K562 (cell line): ENCODE measurements at regions not wholly inside any gene's neighbourhood (a gene's known extent, or its start where the extent isn't known, plus 50 kb on each side); places are given as distances from the start of the nearest gene placed in this dataset.

Source experiments
- BDP1 ChIP-seq: IDR thresholded peaks from 3 replicates; pipeline ENCODE4 v1.6.1; 2011; ENCODE audit not compliant: insufficient read length, insufficient read depth
- CHD1 ChIP-seq: fragments of 200-600 bp; sonication (generic); IDR thresholded peaks from one replicate; pipeline ENCODE4 v1.6.1; 2012; ENCODE audit warnings: mild to moderate bottlenecking, moderate library complexity, low read length, inconsistent platforms
- GATA2 ChIP-seq: sonication (generic); formaldehyde crosslinking; IDR thresholded peaks from 2 replicates; pipeline ENCODE4 v1.4.0; 2020; ENCODE audit warnings: mild to moderate bottlenecking, missing genetic modification reagents
- MAFF ChIP-seq: IDR thresholded peaks from 2 replicates; pipeline ENCODE4 v1.6.1; 2012; ENCODE audit warnings: low read length, improper control_type of control experiment
- RAD21 ChIP-seq, 2 experiments: fragments of 250-450 bp in 1 of 2; fragments of 450-650 bp in 1 of 2; sonication (Bioruptor Pico) in 1 of 2; formaldehyde crosslinking in 1 of 2; IDR thresholded peaks in 1 of 2; conservative IDR thresholded peaks in 1 of 2; 2 replicates each; pipeline versions ENCODE4 v1.4.0 to v1.8.0; 2020 to 2022; ENCODE audit warnings: mild to moderate bottlenecking in 2 of 2, moderate library complexity in 1 of 2
- SAP30 ChIP-seq: fragments of 200-600 bp; sonication (generic); IDR thresholded peaks from 2 replicates; pipeline ENCODE4 v1.6.1; 2012; ENCODE audit warnings: borderline replicate concordance, low read depth, mild to moderate bottlenecking, moderate library complexity, low read length, control low read depth, inconsistent platforms; ENCODE audit not compliant: insufficient read depth, poor library complexity, severe bottlenecking
- ZBTB7A ChIP-seq: IDR thresholded peaks from 2 replicates; pipeline ENCODE4 v1.6.1; 2011; ENCODE audit warnings: low read depth, mild to moderate bottlenecking, low read length, moderate library complexity, borderline replicate concordance; ENCODE audit not compliant: control insufficient read depth
- TF ChIP-seq, protein P1 (sequence below): sonication (generic); formaldehyde crosslinking; IDR thresholded peaks from 2 replicates; pipeline ENCODE4 v1.8.0; 2023; ENCODE audit warnings: mild to moderate bottlenecking, missing genetic modification reagents
- TF ChIP-seq, protein P2 (sequence below): sonication (generic); formaldehyde crosslinking; IDR thresholded peaks from 2 replicates; pipeline ENCODE4 v1.8.0; 2022; ENCODE audit warnings: missing genetic modification reagents, mild to moderate bottlenecking, borderline replicate concordance
- TF ChIP-seq, protein P3 (sequence below): fragments of 250-450 bp; sonication (Bioruptor Pico); IDR thresholded peaks from 2 replicates; pipeline ENCODE4 v1.8.0; 2022; ENCODE audit warnings: moderate library complexity, mild to moderate bottlenecking, inconsistent platforms

- TF ChIP-seq, protein P1, sequence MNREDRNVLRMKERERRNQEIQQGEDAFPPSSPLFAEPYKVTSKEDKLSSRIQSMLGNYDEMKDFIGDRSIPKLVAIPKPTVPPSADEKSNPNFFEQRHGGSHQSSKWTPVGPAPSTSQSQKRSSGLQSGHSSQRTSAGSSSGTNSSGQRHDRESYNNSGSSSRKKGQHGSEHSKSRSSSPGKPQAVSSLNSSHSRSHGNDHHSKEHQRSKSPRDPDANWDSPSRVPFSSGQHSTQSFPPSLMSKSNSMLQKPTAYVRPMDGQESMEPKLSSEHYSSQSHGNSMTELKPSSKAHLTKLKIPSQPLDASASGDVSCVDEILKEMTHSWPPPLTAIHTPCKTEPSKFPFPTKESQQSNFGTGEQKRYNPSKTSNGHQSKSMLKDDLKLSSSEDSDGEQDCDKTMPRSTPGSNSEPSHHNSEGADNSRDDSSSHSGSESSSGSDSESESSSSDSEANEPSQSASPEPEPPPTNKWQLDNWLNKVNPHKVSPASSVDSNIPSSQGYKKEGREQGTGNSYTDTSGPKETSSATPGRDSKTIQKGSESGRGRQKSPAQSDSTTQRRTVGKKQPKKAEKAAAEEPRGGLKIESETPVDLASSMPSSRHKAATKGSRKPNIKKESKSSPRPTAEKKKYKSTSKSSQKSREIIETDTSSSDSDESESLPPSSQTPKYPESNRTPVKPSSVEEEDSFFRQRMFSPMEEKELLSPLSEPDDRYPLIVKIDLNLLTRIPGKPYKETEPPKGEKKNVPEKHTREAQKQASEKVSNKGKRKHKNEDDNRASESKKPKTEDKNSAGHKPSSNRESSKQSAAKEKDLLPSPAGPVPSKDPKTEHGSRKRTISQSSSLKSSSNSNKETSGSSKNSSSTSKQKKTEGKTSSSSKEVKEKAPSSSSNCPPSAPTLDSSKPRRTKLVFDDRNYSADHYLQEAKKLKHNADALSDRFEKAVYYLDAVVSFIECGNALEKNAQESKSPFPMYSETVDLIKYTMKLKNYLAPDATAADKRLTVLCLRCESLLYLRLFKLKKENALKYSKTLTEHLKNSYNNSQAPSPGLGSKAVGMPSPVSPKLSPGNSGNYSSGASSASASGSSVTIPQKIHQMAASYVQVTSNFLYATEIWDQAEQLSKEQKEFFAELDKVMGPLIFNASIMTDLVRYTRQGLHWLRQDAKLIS (CRISPR knock-in tag): no peak
- TF ChIP-seq CHD1 (no peak), GATA2 (no peak), RAD21 (CRISPR knock-in tag; conservative IDR thresholded peaks at IDR 0.05 in 1 of 2, IDR thresholded peaks at IDR 0.05 in 1 of 2) (no peak), BDP1 (no peak), SAP30 (no peak), ZBTB7A (no peak), MAFF (no peak)
- TF ChIP-seq, protein P2, sequence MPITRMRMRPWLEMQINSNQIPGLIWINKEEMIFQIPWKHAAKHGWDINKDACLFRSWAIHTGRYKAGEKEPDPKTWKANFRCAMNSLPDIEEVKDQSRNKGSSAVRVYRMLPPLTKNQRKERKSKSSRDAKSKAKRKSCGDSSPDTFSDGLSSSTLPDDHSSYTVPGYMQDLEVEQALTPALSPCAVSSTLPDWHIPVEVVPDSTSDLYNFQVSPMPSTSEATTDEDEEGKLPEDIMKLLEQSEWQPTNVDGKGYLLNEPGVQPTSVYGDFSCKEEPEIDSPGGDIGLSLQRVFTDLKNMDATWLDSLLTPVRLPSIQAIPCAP (CRISPR knock-in tag): no peak
- TF ChIP-seq, protein P3, sequence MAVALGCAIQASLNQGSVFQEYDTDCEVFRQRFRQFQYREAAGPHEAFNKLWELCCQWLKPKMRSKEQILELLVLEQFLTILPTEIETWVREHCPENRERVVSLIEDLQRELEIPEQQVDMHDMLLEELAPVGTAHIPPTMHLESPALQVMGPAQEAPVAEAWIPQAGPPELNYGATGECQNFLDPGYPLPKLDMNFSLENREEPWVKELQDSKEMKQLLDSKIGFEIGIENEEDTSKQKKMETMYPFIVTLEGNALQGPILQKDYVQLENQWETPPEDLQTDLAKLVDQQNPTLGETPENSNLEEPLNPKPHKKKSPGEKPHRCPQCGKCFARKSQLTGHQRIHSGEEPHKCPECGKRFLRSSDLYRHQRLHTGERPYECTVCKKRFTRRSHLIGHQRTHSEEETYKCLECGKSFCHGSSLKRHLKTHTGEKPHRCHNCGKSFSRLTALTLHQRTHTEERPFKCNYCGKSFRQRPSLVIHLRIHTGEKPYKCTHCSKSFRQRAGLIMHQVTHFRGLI (CRISPR knock-in tag): no peak
Measured at GRCh38 chr2:113342650-113343049, 63.9 kb upstream of the PAX8 start.
